ENCODE measurements at regions not wholly inside any gene's neighbourhood (a gene's known extent, or its start where the extent isn't known, plus 50 kb on each side); places are given as distances from the start of the nearest gene placed in this dataset.

DNA sequence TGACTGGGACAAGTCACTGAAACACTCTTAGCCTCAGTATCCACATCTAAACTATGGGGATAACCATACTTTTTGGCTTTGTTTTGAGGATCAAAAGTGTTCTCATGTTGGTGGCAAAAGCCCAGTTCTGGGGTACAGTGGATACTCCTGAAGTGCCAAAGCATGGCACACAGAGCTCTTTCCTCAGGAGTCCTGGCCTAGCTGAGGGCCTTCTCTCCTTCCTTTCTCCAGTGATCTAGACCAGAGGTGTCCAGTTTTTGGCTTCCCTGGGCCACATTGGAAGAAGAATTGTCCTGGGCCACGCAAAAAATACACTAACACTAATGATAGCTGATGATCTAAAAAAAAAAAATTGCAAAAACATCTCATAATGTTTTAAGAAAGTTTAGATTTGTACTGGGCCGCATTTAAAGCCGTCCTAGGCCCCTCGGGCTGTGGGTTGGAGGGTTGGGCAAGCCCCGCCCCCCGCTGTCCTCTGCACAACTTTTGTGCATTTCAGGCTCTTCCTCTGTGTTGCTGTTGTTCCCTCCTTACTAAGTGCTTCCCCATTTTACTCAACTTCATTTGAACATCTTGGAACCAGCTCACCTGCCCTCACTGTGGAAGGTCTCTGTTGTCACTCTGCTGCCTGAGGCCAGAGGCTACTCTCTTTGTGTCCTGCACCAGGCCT, 337.0 kb downstream of the CYRIA start:
- DNase-seq, result no peak

DNA sequence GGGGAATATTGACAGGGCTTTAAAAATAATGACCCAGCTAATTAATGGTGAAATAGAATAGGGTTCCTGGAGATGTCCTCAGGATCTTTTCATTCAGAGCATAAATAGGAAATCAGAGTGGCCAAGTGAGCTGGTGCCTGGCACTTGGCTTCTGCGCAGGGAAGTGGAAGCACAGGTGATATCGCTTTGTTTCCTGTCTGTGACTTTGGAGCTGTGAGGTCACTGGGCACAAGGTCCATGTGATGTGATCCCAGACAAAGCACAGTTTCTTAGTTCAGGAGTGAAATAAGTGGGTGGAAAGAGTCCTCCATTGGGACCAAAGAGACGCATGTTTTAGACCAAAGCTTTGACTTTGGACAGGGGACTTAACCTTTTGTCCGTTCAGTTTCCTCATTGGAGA, 338.3 kb downstream of the CYRIA start:
- no peak for DNase-seq

DNA sequence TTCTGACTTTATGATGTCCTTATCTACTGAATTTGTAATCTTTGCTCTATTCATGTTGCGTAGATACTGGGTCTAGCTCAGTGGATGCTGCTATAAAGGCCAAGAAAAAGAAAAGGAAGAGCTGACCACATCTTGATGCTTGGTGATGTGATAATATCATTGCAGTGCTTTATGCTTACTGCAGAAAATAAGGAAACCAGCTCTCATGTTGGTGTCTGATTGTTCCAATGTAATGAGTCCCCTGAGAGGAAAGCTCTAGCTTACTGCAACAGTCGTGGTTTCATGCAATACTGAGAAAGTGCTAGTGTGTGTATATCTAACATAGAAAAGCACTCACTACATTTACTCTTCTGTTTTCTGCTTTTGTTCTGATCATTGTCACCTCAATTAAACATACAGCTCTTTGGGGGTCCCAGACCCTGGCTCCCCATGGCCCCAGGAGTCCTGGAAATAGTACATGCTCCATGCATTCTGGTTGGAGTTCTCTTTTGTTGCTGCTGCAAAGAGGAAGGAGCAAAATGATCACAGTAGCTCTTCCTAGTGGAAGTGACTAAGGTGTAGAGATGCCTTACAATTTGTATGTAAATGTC, 338.8 kb downstream of the CYRIA start:
- DNase-seq, result no peak

DNA sequence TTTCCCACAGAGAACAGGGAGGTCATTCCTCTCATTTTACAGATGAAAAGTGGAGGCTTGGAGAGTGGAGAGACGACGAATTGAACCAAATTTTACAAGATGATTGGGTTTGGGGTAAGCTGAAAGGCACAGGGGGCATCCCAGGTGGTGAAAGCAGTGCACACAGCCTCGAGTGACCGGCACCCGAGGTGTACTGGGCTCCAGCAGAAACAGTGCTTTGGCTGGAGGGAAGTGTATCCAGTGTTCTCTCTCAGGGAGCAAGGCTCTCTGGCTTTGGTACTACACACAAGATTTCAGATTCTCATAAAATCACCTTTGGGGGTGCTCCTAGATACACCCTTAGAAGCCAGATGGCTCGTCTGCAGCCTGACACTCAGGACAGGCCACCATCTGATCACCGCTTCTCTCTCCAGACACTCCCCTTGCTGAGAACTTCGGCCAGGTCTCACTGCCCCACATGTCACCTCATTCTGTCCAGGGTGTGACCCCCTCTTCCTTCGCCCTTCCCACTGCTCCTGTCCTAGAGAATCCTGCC, 339.6 kb downstream of the CYRIA start:
- no peak for DNase-seq

DNA sequence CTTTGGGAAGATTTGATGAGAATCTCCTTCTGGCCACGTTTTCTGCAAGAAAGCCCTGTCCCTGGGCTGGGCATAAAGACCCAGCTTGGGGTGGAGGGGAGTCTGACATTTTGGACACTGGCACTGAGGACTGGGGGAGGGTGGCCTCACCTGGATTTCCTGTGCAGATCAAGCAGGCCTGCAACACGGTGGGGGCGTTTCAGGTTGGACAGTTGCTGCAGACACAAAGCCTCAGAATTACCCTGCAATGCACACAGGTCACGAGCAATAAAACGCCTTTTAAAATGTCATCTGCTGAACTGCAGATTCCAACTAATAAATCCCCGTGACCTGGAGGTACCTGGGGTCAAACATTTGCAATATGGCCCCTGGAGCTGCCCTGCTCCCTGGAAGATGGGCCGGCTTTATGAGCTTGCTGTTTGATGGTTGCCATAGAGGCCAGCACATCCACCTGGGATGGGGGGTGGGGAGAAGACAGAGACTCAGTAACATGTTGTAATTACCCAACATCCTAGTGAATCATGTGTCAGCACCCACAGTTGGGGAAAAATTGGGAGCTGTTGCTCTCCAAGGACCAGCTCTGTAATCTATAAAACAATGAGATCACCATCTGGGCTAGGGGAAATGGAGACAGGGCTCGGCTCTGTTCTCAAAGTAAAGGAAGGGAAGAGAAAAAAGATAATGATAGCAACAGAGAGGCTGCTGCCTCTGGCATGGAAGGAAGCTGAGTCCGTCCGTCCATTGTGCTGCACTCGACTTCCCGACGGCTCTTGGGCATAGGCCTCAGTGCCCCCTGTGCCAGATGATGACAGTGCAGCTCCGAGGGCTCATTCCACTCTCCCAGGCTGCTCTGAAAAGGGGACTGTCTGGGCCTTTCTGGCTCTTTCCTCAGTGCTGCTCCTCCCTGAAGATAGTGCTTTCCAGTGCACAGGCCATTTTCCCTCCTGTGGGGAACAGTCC, 340.3 kb downstream of the CYRIA start:
- no peak for DNase-seq

DNA sequence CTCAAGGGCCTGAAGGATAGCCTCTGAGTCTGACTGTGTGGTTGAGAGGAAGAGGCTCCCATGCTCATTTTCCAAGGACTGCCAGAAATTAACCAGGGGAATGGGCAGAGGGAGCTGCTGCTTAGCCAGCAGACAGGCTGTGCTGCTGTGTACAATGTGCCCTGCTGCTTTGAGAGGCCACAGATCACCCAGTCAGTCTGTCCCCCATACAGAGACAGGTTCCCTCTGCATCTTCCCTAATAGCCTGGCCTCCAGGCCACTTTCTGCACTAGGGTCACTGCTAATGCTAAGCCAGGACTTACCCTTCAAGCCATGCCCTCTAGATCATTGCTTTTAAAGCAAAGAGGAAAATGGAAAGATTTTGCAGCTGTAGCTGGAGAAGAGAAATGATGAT, 341.1 kb downstream of the CYRIA start:
- no peak for DNase-seq

DNA sequence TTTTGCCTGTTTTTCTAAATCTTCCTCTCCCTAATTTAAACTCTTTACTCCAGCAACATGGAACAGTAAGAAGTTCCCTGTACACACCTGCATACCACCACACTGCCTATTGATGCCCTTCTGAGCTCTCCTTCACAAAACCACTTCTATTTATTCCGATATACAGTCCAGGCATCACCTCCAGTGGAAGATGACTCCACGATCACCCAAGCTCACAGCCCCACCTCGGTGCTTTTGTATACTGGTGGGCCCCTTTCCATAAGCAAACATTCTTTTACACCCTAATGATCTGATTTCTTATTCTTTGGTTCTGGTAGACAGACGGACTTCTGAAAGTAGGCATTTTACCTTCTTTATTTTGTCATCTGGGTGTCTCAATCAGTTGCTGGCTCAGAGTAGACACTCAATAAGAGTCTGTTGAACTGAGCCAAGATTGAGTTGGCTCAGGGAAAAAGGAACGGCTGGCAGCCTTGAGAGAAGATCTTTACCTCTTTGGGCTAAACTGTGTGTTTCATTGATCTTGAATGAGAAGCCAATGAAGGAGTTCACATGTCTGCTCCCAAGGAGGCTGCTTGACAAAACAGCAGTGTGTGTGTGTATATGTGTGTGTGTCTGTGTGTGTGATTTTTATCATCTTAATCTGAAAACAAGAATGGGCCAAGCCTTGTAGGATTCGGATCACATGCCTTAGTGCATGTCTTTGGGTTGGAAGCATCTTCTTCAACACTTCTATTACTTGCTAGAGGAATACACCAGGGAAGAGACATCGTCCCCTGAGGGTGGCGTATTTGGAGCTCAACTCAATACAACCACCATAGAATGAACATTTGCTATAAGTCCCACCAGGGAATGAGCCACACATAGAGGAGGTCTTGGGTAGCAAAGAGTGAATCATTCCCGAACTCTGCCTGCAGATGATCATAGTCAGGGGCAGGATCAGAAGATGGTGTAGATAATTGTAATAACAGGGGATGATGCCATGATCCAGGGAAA, 341.8 kb downstream of the CYRIA start:
- DNase-seq, result no peak

DNA sequence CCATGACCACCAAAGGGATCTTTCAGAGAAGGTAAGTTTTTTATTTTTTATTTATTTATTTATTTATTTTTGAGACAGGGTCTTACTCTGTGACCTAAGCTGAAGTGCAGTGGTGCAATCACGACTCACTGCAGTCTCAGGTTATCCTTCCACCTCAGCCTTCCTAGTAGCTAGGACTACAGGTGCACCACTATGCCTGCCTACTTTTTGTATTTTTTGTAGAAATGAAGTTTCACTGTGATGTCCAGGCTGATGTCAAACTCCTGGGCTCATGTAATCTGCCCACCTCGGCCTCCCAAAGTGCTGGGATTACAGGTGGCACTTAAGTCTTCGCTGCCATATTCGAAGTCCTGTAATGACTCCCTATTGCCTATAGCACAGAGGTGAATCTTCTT, 342.5 kb downstream of the CYRIA start:
- DNase-seq, result no peak

DNA sequence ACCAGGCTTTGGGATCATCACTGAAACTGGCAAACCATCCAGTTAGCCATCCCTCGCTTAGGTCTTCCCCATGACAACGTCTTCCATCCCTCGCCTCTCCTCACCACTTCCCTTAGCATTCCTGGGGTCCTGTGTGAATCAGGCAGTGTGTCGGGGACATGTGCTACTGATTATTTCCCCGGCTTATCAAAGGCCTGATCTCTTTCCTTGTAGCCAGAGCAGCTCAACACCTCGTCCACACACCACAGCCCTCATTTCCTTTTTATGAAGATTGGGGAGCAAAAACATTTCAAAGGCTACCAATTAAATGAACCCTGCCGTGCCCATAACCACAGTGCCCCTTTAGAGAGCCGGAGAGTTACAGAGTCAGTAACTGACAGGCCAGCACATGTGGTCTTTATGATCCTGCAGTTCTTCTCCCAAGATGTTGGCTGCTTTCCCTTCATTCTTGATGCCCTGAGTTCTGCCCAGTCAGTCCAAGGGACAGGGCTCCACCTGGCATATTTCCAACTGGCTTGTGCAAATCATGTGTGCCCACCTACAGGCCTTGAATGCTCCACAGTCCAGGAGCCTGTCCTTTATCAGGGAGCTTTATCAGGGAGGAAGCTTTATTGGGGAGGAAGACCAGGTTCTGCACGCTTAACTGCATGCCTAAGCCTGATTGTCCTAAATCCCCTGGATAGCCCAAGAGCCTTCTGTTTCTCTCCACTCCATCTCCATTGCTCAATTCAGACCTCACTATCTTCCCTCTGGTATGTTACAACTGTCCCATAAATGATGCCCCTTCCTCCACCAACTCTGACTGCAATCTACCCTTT, 343.1 kb downstream of the CYRIA start:
- DNase-seq, result no peak

DNA sequence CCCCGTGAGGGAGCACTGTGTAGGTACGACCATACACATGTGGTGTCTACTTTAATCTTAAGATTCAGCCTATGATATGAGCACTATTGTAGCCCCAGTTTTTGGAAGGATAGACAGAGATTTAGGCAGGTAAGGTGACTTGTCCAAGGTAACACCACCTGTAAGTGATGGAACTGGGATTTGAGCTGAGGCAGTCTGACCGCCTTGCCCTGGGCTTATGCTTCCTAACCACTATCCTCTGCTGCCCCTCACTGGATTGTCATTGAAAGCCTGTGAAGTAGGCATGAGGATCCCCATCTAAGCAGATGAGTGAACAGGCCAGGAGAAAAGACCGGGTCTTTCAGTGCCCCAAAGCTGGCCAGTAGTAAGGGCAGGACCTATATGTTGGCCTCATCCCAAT, 343.8 kb downstream of the CYRIA start:
- no peak for DNase-seq

DNA sequence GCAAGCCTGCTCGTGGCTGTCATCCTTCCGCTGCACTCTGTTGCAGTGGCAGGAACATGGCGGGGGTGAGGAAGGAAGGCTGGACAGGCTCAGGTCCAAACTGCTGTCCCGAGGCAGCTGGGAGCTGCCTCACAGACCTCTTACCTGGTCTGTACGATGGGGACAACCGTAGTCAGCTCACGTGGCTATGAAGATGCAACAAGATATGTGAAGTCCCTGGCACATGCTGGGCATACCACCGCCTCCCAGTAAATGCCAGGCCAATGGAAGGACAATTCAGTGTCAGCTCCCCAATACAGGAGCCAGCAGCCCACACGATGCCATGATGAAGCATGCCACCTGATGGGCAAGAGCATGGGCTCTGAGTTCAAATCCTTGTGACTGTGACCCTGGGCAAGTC, 344.4 kb downstream of the CYRIA start:
- DNase-seq, result no peak

DNA sequence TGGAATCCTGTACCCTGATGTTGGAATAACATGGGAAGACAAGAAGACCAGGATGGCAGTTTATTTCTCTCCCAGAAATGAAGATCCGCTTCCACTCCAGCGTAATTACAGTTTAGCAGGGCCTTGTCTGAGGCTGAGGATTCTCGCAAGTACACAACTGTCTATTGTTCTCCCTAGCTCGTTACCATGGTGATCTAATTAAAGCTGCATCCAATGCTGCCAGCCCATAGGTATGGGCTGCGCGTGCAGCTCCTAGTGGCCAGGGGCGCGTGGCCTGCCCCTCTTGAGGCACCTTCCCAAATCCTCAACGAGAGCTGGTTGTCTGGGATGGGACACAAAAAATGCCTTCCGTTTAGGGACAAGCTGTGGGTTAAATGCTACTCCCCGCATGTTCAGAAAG, 344.9 kb downstream of the CYRIA start:
- DNase-seq, result no peak

DNA sequence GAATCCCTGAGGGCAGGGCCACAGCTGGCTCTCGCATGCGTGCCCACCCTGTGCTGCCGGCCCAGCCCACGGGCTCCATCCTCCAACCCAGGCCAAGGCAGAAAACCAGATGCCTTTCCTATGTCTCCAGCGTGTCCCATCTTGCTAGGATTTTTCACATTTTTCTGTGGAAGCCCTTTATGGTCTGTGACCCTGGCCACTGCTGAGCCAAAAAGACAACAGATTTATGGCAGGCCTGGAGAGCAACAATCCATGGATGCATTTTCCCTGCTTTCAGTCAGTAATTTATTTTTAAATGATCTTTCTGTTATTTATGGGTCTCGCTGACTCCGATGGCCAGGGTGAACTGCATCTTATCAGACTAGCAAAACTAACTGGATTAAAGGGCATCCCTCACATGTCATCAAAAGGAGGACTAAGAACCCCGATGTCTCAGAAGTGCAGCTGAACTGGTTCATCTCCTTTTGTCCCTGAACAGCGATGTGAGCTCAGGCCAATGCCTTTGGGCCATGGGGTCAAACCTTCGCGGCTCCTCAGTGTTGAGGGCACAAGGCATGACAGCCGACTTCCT, 346.0 kb downstream of the CYRIA start:
- no peak for DNase-seq

DNA sequence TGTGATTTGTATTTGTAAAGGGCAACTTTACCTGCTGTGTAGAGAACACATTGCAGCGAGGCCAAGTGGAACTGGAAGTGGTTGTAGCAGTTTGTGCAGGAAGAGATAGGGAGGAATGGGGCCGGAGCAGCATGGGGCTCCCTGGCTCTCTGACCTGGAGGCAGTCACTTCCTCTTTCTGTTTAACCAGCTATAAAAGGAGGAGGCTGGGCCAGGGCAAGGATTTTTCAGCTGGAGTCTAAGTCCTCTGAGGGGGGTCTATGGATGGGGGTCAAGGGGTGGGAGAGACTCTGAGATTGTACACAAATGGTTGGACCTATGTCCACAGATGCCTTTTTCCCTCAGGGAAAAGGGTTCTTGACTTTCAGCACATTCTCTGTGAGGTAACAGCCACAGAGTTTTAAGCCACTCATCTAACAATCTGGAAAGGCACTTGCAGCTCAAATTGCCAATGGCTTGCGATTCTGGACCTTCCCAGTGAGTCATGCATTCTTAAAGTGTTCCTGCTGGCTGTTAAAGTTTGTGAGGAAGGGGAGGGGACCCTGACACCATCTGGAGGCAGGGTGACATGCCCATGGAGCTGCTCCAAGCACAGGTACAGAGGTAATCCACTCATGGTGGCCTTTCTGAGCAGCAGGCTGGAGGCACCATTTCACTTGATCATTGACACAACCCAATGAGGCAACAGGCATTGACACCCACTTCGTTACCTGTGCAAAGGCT, 347.0 kb downstream of the CYRIA start:
- DNase-seq, result no peak

DNA sequence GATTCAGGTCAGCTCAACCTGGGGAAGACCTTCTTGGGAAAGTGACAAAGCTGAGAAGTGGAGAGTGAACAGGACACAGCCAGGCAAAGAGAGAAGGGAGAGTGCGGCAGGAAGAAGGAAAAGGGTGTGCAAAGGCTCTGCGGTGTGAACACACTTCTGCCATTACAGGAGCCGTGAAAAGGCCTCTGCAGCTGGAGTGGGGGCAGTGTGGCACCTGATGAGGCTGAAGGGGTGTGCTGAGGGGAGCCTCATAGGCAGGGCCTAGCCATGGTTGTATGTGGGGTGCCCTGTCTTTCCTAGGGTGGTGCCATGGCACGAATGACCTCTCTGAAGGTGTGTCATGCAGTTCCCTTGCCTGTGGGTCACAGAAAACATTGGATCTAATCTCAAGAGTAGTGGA, 347.6 kb downstream of the CYRIA start:
- no peak for DNase-seq

DNA sequence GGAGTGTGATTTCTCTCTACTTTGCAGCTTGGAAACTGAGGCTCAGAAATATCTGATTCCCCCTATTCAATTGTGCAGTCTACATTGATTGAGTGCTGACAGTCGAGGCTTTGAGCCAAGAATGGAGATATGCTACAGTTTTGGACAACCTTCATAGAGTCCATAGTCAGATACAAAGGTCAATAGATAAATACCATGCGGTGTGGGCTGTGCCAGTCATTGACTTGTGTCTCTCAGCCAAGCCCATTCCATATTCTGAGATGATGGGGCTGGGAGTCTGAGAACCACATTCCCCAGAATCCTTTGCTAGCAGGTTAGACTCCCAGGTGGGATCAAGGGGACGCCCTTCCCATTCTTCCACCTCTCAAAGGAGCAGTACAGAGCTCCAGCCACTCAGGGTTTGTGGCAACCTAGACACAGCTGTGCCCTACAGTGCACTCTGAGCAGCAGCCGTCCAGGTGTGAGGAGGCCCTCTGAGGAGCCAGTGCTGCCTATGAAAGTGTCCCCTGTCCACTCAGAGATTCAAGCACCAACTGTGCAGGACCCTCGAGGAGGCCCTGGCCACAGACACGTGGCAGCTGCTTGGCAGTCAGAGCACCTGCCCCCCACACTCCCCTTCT, 348.3 kb downstream of the CYRIA start:
- no peak for DNase-seq

DNA sequence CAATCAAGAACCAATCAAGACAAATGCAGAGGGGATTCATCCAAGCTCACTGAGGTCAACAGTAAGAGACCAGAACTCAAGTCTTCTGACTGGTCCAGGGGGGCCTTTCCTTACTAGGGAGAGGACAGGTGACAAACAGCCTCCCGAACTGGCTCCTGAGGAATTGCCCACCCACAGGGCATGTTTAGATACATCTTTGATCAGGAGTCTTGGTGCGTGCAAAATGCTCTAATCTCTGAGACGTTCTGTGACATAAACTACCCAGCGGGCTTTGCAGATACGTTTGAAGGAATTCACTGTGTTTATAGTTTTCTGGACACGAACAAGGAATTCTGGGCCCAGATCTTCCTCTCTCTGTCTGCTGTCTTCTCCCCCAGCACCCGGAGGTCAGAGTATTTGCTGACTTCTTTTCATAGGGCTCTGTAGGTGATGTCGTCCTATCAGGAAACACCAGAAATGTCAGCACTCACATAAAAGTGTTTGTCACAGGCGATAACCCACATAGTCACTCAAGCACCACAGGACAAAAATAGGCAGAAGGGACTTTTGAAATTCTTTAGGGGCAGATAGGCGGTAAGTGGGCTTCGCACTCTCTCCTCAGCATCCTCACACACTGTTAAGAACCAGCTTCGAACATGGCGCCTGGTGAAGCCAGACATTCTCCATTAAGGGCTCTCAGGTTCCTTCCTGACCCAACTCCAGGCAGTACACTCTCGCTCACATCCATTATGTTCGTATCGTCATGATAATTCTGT, 349.0 kb downstream of the CYRIA start:
- DNase-seq, result no peak

DNA sequence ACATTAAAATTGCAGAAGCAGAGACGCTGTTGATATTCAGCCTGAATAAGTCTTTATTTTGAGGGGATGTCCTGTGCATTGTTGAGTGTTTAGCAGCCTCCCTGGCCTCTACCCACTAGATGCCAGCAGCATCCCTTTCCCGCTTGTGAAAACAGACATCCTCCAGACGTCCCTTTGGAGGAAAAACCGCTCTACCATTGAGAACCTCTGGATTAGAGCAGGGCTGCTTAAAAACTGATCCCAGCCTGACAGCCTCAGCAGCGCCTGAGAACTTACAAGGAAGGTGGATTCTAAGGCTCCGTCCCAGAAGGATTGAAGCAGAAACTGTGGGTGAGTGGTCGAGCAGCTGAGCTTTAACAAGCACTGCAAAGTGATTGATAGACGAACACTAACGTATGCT, 349.7 kb downstream of the CYRIA start:
- no peak for DNase-seq

DNA sequence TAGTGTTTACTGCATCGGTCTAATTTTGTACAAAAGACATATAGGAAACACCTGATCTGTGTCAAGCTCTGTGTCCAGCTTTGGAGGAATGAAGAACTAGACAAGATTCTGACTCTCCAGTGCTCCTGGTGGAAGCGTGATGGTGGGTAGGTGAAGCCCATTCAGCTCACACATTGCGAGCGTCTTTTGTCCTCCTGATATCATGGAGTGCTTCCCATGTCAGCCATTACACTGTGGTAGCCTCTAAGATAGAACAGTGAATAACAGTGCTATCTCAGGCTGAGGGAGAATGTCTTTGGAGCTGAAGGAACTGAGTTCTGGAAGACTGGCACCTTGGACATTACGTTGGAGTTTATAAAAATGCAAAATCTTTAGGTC, 350.2 kb downstream of the CYRIA start:
- DNase-seq, result no peak

Measured in CD4-positive, alpha-beta T cell treated with Interleukin-10 for 1 hour (primary cell).